Suppressor macrophage (primary cell): ENCODE measurements at regions not wholly inside any gene's neighbourhood (a gene's known extent, or its start where the extent isn't known, plus 50 kb on each side); places are given as distances from the start of the nearest gene placed in this dataset.
"Not testable (repeated sequence)": the region's sequence is repeated elsewhere in the genome, so short reads cannot be mapped to it uniquely, and the experiment has no call there.

Experiments
- DNase-seq, 4 experiments: peaks; one replicate each; pipeline ENCODE4 v3.0.0-alpha.2; 2020 to 2022

DNA sequence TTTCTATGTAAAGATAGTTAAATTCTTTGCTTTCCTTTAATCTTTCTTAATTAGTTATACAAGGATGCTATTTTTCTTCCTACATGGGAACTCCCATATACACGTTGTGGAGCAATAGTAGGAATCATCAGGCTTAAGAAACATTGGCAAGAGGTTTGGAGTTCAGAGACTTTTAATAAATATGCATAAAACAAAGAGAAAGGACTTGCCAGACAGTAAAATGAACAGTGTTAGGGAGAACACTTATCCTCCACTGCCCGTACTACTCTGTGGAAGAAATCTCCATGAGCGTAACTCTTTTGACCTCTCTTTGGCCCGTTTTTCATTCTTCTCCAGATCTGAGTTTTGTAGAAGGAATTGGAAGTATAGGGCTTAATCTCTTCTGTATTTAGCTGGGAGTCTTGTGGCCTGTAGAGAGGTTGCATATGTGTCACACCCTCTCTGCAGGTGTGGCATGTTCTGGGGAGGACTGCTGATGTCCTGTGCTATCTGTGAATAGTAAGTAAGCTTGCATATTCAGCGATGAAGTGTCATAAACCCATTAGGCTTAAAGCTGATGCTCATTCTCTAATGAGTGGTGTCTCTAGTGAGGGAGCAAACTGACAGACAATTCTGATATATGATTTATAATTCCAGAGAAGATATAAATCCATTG is 455.4 kb upstream of the FAR2 start:
- no peak for DNase-seq

DNA sequence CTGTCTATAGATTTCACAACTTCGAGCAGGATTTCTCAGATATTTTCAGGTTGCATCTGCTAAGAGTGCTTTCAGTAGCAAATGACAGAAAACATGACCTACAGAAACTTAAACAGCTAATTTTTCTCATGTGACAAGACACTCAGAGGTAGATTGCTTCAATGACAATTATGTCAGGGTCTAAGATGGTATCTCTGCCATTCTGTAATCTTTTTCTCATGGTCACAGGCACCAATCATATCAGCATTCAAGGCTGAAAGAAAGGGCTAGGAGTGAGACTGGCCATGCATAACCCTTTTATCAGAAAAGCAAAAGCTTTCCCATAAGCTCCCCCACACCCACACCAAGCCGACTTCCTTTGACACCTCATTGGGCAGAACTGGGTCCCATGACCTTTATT is 450.5 kb upstream of the FAR2 start:
- DNase-seq = no peak

DNA sequence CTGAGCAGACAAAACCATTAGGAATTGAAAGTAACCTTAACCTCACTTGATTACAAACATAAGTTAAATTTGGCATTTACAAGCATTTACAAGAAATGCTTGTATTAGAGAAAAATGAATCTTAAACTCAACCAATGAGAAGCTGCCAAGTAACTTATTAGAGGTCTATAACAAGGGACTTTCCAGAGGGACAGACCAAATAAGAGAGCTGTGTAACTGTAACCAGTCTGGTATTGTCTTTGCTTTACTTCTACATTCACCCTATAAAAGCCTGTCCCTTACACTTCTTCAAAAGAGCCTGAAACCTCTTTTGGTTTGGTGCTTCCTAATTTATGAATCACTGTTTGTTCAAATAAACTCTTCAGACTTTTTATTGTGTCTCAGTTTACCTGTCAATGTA is 450.0 kb upstream of the FAR2 start:
- no peak for DNase-seq

DNA sequence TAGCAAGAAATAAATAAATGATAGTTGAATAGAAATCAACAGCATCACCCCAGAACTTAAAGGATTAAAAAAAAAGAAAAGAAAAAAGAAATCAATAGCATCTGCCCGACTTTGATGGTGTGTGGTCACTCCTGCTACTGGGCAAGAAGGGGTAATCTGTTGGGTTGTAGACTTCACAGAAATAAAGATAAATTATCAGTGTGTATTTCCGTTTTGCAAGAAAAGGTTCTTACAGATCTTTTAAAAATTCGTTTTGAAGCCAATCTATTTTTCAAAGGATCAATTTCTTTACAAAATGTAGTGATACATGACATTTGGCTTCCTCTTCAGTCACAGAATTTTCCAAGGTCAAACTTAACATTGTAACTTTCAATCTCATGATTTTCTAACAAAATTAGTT is 448.9 kb upstream of the FAR2 start:
- DNase-seq = no peak

DNA sequence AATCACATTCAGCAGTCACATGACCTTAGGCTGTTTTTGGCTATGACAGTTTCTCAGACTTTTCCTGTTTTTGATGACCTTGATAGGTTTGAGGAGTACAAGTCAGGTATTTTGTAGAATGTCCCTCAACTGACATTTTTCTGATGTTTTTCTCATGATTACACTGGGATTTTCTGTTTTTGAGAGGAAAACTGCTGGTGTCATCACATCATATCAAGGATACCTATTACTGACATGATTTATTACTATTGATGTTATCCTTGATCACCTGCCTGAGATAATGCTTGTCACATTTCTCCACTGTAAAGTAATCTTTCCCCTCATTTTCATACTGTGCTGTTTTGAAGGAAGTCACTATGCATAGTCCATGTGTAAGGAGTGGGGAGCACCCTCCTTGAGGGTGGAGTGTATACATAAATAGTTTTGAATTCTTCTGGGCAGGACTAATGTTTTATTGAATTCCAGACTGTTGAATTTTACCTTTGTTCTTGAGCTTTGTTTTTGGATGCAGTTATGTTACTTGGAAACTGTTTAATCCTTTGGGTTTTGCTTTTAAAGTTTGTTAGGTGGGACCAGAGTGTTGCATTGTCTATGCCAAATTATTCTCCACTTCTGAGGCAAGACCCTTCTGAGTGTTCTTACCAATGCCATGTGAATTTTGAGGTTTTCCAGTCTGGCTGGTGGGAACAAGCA is 444.5 kb upstream of the FAR2 start:
- no peak for DNase-seq

DNA sequence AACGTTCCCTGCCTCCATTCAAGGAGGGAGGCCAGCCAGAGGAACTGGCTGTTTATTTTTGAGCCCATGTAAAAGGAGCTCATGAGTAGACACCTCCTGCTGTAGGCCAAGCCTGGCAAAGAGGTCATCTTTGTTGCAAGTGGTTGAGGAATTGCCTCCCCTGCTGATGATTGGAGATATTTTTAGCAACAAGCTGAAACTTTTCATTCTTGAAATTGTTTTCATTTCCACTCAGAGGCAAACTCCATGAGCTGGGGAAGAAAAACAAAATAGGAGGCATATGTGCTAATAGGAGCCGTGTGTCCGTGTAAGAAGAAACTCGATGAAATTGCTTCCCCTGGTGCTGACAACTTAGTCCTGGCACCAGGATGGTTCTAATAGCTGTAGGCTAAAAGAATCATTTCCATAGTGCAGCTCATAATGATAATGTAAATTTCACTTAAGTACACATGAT is 440.1 kb upstream of the FAR2 start:
- DNase-seq = no peak

DNA sequence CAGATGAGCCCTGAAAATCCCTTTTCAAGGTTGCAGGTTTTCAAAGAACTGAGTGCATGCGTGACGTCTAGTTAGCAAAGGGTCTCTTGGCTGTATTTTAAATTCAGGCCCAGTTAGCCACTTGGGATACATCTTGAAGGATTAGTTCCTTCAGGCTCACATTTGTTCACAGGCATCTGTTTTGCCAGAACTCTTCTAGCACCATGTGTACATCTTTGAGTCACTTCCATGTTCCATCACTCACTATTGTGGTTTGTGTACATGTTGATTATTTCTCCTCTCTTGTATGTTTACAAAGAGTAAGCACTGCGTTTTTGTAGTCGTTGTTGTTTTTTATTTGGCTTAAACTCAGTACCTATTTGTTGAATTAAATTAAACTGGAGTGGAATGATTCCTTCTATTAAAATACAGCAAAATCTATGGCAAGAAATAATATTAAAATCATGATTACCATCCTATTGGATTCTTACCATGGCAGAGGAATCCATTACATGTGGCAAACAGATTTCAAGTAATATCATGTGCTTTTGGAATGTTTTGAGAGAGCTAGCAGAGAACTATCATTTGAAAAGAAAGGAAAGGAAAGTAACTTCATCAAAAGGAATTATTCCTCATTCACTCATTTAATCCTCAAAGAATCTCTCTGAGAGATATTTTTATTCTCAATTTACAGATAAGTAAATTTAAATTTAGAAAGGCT is 438.9 kb upstream of the FAR2 start:
- no peak for DNase-seq

DNA sequence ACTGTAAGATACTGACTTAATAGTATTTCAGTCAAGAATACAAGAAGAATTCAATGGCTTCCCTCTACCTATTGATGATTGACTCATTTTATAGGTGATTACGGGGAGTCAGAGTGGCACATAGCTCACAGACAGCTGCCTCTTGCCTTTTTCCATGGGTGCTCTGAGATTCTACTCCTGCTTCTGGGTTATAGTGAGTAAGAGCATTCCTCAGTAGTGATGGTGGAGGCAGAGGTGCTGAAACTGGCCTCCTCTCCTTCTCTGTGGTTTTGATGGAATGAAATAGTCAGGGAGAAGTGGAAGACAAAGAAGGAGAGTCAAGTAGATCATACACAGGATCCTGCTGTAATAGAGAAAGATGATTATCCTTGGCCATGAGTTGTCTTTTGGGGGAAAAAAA is 438.2 kb upstream of the FAR2 start:
- DNase-seq = no peak

DNA sequence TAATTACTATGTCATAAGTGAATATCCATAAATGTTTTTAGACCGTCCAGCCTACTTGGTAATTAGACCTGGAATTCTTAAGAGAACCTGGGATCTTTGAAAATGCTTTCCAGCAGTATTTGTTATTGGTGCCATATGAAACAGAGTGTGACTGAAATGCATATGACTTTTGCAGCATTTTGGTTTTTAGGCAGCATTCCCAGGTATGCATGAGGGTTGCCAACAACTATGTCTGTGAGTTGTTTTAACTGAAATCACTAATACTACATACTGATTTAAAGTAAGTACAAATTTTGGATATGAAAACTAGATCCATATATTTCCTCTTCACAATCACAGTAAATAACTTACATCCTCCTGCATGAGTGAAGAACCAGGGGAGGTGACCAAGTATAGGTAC is 437.7 kb upstream of the FAR2 start:
- no peak for DNase-seq

DNA sequence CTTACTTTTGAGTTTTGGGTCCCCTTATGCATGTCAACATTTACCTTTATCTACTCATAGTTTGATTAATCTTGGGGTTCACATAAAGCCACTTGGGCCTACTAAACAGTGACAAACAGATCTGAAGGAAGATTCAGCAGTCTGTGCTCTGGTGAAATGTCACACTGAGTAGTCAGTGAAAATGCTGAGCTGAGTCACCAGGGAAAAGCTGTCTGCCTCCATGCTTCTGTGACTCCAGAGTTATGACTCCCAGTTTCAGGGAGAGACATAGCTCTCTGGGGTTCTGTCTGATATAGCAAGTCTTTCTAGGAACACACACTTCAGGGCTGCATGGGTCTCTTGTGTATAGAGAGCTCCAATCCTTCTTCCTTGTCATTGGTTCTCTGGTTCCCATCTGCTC is 406.3 kb upstream of the FAR2 start:
- DNase-seq = no peak

DNA sequence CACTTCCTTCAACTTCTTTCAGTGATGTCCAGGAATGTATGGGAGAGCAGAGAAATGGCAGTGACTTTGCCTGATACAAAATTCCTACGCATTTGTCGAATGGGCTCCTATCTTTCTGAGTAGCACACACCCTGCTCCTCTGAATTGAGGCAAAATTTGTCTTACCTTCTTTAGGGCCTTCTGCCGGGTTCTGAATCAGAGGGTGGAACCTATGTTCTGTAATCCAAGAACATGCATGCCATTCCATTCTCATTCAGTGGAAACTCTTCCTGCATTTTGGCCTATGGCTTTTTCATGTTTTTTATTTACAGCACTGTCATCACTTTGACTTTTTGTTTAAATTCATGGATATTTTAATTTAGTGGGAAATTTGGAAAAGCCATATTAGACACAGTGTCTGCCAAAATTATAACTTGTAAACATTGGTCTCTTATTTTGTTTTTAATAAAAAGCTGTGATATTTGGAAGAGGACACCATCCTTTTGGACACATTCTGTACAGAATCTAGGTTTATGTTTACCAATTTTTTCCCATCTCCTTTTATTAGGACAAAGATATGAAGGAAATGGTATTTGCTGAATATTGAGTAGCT is 402.2 kb upstream of the FAR2 start:
- no peak for DNase-seq

DNA sequence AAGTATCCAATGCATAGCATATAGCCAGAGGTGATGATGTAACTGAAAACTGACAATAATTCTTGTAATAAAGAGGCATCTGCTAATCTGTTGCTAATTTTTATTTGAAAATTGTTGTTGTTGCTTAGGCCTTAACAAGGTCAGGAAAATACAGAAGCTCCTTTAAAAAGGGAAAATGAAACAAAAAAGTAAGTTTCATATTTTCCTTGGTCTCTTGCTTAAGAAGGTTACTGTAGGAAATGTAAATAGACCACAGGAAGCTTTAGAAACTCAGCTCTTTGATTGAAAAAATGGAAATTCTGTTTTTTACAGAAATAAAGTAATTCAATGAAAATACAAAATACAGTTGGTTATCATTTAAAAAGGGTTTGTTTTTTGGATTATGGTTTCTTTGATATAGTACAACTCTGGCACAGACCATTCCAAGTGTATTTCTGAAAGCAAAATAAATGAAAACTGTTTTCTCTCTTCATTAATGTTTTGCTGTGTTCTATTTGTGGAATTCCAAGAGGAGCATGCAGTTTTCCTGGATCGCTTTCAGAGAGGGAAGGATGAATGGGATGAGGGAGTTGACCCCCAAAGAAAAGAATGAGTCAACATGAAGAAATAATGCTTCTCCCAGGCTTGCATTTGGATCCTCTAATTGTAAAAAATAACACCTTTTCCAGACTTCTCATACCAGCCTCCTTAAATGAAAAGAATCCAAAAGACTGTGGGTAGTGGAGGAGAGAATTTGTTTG is 398.0 kb upstream of the FAR2 start:
- peak in 2 of 4 experiments; percentile 43 to 53 for DNase-seq

DNA sequence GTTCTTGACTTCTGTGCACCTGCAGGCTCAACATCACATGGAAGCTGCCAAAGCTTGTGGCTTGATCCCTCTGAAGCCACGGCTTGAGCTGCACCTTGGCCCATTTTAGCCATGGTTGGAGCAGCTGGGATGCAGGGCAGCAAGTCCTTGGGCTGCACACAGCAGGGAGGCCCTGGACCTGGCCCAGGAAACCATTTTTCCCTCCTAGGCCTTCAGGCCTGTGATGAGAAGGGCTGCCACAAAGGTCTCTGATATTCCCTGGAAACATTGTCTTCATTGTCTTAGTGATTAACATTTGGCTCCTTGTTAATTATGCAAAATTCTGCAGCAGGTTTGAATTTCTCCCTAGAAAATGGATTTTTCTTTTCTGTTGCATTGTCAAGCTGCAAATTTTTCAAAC is 394.1 kb upstream of the FAR2 start:
- DNase-seq = no peak

DNA sequence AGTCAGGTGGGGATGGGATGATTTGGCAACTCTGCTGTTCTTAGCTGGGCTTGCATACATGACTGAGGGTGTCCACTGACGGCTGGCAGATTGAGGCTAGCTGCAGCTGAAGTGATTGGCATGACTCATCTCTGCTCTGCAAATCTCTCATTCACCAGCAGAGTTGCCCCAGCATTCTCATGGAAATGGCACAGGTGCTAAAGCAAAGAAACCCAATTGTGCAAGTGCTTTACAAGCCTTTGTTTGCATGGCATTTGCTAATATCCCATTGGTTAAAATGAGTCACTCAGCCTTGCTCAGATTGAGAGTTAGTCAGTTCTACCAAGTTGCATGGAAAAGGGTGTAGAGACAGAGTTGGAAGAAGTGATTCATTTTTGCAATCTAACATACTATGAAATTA is 389.7 kb upstream of the FAR2 start:
- DNase-seq = no peak

DNA sequence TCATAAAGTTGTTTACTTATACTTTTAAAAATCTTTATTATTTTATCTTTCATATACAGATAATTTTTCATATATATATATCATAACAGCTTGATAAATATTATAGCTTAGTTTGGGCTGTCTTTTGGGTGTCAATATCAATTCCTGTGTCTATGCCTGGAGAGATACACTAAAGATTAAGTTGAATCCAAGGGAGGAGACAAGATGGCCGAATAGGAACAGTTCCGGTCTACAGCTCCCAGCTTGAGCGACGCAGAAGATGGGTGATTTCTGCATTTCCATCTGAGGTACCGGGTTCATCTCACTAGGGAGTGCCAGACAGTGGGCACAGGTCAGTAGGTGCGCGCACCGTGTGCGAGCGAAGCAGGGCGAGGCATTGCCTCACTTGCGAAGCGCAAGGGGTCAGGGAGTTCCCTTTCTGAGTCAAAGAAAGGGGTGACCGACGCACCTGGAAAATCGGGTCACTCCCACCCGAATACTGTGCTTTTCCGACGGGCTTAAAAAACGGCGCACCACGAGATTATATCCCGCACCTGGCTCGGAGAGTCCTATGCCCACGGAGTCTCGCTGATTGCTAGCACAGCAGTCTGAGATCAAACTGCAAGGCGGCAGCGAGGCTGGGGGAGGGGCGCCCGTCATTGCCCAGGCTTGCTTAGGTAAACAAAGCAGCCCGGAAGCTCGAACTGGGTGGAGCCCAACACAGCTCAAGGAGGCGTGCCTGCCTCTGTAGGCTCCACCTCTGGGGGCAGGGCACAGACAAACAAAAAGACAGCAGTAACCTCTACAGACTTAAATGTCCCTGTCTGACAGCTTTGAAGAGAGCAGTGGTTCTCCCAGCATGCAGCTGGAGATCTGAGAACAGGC is 388.8 kb upstream of the FAR2 start:
- not testable (repeated sequence) for DNase-seq

DNA sequence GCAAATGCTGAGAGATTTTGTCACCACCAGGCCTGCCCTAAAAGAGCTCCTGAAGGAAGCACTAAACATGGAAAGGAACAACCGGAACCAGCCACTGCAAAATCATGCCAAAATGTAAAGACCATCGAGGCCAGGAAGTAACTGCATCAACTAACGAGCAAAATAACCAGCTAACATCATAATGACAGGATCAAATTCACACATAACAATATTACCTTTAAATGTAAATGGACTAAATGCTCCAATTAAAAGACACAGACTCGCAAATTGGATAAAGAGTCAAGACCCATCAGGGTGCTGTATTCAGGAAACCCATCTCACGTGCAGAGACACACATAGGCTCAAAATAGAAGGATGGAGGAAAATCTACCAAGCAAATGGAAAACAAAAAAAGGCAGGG is 387.2 kb upstream of the FAR2 start:
- not testable (repeated sequence) for DNase-seq

DNA sequence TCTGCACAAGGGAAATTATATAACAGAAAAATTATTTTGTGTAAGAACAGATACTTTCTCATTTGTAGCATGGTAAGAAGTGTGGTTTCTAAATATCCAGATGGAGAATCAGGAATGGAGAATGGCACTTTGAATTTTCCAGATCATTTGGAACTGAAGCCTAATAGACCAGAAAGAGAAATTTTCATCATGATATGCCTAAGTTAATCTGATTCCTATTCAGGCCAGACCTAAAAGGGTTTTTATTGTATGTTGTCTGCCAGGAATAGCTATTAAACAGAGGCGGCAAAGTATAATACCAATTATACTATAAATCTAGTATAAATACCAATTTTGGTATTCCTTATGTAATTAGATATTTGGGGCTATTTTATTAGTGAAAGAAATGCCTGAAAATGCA is 382.7 kb upstream of the FAR2 start:
- DNase-seq = no peak

DNA sequence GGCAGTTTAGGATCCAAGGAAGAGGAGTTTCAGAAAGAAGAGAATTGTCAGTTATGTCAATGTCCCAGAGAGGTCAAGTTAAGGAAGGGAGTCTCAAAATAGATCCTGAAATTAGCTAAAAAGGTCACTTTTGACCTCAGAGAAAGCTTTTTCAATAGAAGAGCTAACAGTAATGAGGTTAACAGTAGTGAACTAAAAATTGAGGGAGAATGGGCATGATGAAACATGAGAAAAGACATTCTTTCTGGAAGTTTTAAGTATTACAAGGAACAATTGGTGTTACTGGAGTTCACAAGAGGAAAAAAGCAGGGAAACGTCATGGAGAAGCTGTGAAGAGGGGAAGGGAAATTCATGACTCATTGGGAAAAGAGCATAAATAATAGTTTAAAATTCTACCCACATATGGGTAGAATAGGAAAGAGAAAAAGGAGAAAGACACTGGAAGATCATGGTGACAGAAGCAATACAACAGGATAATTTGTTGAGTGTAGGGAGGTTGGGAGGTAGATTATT is 381.2 kb upstream of the FAR2 start:
- DNase-seq = no peak

DNA sequence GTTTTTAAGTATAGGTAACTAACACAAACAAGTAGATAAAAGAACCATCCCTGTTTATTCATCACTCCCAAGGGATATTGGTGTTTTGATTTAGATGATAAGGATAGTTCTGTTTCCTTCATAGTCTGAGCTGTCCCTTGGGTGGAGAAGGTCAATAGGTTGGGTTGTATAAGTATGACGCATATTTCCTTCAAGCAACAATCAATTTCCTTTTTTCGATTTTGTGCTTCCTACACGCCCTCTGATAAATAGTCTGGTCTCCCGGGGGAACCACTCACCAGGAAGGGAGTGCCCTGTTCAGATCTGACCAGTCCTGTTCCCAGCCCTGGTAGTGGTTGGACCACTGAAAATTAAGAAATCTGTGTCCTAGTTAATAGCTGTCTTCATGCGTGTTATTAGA is 378.8 kb upstream of the FAR2 start:
- DNase-seq = peak in 1 of 4 experiments; percentile 24

DNA sequence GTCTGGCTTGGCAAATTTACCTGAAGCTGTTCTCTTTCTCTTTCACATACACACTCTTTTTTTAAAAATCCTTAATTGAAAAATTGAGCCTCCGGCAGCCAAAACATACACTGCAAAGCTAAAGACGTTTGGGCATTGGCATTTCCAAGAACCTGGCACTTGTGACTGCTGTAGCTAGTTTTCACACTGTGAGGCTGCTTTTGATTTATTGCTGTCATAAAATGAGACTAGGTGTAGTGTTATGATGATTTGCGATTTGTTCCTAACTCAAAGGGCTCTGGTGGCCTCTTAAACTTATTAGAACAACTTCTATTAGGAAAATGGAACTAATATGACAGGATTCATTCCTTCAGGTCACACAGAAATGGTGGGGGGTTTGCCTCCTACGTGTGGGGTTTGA is 377.1 kb upstream of the FAR2 start:
- no peak for DNase-seq

DNA sequence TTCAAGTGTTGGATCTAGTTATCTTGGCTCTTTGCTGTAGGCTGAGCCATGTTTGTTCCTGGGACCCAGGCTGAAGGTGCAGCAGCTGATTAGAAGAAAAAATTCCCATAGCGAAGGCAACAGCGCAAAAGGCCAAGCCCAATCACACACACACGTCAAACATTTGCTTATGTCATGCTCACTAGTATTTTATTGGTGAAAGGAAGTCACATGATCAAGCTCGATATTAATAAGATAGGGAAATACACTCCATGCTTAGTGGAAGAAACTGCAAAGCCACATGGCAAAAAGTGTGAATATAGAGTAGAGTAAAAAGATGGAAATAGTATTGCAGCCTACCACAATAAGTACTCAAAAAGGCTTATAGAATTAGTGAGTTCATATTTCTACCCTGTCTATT is 373.5 kb upstream of the FAR2 start:
- no peak for DNase-seq

DNA sequence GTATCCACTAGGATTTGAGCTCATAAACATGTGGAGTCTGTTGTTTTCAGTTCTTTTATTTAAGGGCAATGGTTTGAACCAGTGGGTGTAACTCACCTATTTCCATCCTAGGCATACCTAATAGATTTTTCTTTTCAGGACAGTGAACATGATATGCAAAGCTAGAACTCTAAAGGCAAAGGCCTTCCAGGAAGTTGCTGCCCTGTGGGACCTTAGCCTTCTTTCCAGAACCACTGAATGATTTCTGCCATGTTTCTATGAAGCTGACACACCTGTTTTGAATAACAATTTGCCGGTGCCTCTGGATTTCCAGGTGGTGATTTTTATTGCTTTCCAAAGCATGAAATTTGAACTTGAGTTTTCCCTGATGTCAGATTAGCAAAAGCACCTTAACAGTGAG is 372.9 kb upstream of the FAR2 start:
- no peak for DNase-seq
